Esophagus muscularis mucosa (tissue), 4 donors: ENCODE measurements at regions not wholly inside any gene's neighbourhood (a gene's known extent, or its start where the extent isn't known, plus 50 kb on each side); places are given as distances from the start of the nearest gene placed in this dataset.
A peak's percentile ranks its signal among the peaks of the same experiment; 100 is the strongest.

Source experiments
- DNase-seq: peaks from one replicate; pipeline ENCODE4 v3.0.0-alpha.2; 2017; ENCODE audit errors: extremely low spot score
- H3K27ac ChIP-seq, 4 donors: fragments of 200-600 bp; sonication (generic); replicated peaks in 1 of 4; 1 replicate in 3 of 4; 2 replicates in 1 of 4; pipeline ENCODE4 v1.5.1; 2016 to 2019; ENCODE audit warnings: mild to moderate bottlenecking in 1 of 4
- H3K27me3 ChIP-seq, 4 donors: fragments of 200-600 bp; sonication (generic); one replicate each; pipeline versions ENCODE4 v1.5.1 to v1.6.0; 2016 to 2019
- H3K36me3 ChIP-seq, 4 donors: fragments of 200-600 bp; sonication (generic); one replicate each; pipeline ENCODE4 v1.5.1; 2016 to 2019
- H3K4me1 ChIP-seq, 4 donors: fragments of 200-600 bp; sonication (generic); one replicate each; pipeline ENCODE4 v1.5.1; 2016 to 2019
- H3K4me3 ChIP-seq, 4 donors: fragments of 200-600 bp; sonication (generic); 1 replicate in 2 of 4; 2 replicates in 2 of 4; pipeline ENCODE4 v1.5.1; 2016 to 2019; ENCODE audit warnings: mild to moderate bottlenecking in 4 of 4, moderate library complexity in 1 of 4
- H3K9me3 ChIP-seq, 4 donors: fragments of 200-600 bp; sonication (generic); 1 replicate in 3 of 4; 2 replicates in 1 of 4; pipeline ENCODE4 v1.5.1; 2016 to 2019
- EP300 ChIP-seq: sonication (generic); formaldehyde crosslinking; IDR thresholded peaks from one replicate; pipeline ENCODE4 v1.6.1; 2017; ENCODE audit warnings: antibody characterized with exemption
- POLR2A ChIP-seq: fragments of 450-650 bp; IDR thresholded peaks from one replicate; pipeline ENCODE4 v1.6.1; 2017; ENCODE audit warnings: antibody characterized with exemption, moderate library complexity, mild to moderate bottlenecking, low read depth
- POLR2AphosphoS5 ChIP-seq, 2 donors: sonication (generic); formaldehyde crosslinking; IDR thresholded peaks; one replicate each; pipeline ENCODE4 v1.6.1; 2017; ENCODE audit warnings: antibody characterized with exemption in 2 of 2
- WGBS: methylation state at CpG from one replicate; pipeline ENCODE4 v1.1.5; 2018; 5-methylcytosine and 5-hydroxymethylcytosine counted together
- intact Hi-C: fragments of 100-400 bp; cut with DNase I; formaldehyde crosslinking; loops from one replicate; pipeline ENCODE4 v1.15.1; 2023
- TF ChIP-seq, protein P1 (sequence below), 3 experiments: fragments of 200-600 bp in 2 of 3; fragments of 450-650 bp in 1 of 3; sonication (generic) in 2 of 3; IDR thresholded peaks; one replicate each; pipeline ENCODE4 v1.5.1; 2017 to 2019; ENCODE audit warnings: antibody characterized with exemption in 3 of 3, mild to moderate bottlenecking in 2 of 3, moderate library complexity in 1 of 3

DNA sequence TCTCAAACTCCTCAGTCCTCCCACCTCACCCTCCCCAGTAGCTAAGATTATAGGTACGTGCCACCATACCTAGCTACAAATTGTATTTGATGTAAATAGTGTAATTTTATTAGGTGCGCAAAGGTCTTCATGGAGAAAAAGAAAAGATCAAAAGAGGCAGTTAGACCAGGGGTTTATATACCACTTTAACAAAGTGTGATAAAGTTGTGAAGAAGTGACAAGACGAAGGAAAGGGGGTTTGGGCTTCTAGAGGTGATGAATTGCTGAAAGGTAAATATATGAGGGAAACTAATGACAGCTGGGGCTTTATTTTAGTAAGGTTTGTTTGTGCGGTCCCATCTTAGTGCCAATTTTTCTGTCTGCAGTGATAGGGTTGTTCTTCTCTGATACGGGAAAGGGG is 105.3 kb downstream of the CD24 start:
- H3K36me3 ChIP-seq, result no peaks in the 10 kb centered on the region
- 86% methylated on average over 5 of the region's 5 CpGs for WGBS
- H3K9me3 ChIP-seq, result no peaks in the 10 kb centered on the region
- H3K4me1 ChIP-seq, result no peaks in the 10 kb centered on the region
- intact Hi-C loops, result no loop called here
- no peak overlapping the region for H3K27ac ChIP-seq
- no peak overlapping the region for H3K4me3 ChIP-seq
- no peaks in the 10 kb centered on the region for H3K27me3 ChIP-seq
- TF ChIP-seq POLR2AphosphoS5 (IDR thresholded peaks at IDR 0.05), result no peak
- TF ChIP-seq EP300, result no peak
- TF ChIP-seq, protein P1, sequence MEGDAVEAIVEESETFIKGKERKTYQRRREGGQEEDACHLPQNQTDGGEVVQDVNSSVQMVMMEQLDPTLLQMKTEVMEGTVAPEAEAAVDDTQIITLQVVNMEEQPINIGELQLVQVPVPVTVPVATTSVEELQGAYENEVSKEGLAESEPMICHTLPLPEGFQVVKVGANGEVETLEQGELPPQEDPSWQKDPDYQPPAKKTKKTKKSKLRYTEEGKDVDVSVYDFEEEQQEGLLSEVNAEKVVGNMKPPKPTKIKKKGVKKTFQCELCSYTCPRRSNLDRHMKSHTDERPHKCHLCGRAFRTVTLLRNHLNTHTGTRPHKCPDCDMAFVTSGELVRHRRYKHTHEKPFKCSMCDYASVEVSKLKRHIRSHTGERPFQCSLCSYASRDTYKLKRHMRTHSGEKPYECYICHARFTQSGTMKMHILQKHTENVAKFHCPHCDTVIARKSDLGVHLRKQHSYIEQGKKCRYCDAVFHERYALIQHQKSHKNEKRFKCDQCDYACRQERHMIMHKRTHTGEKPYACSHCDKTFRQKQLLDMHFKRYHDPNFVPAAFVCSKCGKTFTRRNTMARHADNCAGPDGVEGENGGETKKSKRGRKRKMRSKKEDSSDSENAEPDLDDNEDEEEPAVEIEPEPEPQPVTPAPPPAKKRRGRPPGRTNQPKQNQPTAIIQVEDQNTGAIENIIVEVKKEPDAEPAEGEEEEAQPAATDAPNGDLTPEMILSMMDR (IDR thresholded peaks at IDR 0.05), result no peak
- no peak for DNase-seq

DNA sequence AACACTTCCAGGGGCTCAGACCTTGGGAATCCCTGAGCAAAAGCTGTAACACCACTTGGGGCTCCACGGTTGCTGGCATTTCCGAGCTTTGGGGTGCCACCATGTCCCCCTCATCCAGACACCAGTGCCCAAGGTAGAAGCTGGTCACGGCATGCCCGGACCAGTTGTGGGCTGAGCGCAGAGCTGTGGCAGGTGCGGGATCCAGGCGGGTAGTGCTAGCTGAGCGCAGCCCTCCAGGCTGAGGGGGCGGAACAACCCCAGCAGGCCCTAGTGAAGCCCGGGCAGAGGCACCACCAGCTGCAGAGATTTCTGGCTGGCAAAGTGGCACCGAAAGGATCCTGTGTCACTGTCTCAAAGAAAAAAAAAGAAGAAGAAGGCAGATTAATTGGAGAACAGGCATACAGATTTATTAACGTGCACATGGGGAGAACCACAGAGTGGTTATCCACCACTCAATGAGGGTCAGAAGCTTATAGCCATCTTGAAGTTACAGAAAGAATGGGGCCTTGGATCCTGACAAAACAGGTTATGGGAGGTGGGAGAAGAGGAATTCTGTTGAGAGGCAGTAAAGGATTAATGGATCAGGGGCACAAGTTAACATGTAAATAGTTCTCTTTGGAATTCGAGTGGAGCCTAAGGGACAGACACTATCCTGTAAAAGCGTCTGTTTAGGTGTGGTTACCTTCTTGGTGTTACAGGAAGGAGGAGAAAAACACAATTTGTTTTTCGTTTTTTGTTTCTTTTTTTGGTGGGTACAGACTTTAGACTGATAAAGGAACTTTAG is 107.5 kb downstream of the CD24 start:
- 87% methylated on average over 15 of the region's 15 CpGs for WGBS
- TF ChIP-seq, protein P1 (IDR thresholded peaks at IDR 0.05), result no peak
- TF ChIP-seq POLR2A, result no peak
- no peak for TF ChIP-seq EP300
- TF ChIP-seq POLR2AphosphoS5 (IDR thresholded peaks at IDR 0.05), result no peak
- no peaks in the 10 kb centered on the region for H3K9me3 ChIP-seq
- no peaks in the 10 kb centered on the region for H3K4me1 ChIP-seq
- H3K27ac ChIP-seq, result no peak overlapping the region
- no peak for DNase-seq
- H3K27me3 ChIP-seq, result no peaks in the 10 kb centered on the region
- no peak overlapping the region for H3K4me3 ChIP-seq
- intact Hi-C loops, result no loop called here
- H3K36me3 ChIP-seq, result no peaks in the 10 kb centered on the region

DNA sequence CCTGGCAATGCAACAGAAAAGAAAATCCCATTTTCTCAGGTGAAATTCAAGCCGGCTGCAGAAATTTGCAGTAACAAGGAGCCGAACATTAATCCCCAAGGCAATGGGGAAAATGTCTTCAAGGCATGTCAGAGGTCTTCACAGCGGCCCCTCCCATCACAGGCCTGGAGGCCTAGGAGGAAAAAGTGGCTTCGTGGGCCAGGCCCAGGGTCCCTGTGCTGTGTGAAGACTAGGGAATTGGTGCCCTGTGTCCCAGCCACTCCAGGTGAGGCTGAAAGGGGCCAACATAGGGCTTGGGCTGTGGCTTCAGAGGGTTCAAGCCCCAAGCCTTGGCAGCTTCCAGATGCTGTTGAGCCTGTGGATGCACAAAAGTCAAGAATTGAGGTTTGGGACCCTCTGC is 111.7 kb downstream of the CD24 start:
- no peak overlapping the region for H3K27ac ChIP-seq
- DNase-seq, result no peak
- H3K4me3 ChIP-seq, result no peak overlapping the region
- H3K9me3 ChIP-seq, result no peaks in the 10 kb centered on the region
- H3K36me3 ChIP-seq, result no peaks in the 10 kb centered on the region
- no peaks in the 10 kb centered on the region for H3K4me1 ChIP-seq
- WGBS, result 89% methylated on average over 4 of the region's 4 CpGs
- TF ChIP-seq, protein P1 (IDR thresholded peaks at IDR 0.05), result no peak
- no peak for TF ChIP-seq POLR2A
- TF ChIP-seq EP300, result no peak
- no peak for TF ChIP-seq POLR2AphosphoS5 (IDR thresholded peaks at IDR 0.05)
- intact Hi-C loops, result no loop called here
- no peaks in the 10 kb centered on the region for H3K27me3 ChIP-seq

DNA sequence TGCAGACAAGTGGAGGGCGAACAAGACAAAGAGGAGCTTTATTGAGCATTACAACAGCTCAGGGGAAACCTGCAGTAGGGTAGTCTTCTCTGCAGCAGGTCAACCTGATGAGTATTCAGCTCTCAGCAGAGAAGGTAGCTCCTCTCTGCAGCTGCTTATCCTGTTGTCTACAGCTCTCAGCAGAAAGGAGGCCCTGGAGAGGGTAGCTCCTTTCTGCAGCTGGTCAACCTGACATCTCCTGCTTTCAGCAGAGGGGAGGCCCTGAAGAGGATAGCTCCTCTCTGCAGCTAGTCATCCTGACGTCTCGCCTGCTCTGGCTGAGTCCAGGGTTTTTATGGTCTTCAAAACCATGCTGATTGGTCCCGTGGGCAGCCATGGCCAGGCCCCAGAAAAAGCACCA is 113.6 kb downstream of the CD24 start:
- Histone ChIP-seq H3K9me3 (no peaks in the 10 kb centered on the region), H3K27me3 (no peaks in the 10 kb centered on the region), H3K36me3 (no peaks in the 10 kb centered on the region), H3K4me1 (no peaks in the 10 kb centered on the region), H3K27ac (no peak overlapping the region), H3K4me3 (no peak overlapping the region)
- WGBS, result 92% methylated on average over 4 of the region's 4 CpGs
- no peak for DNase-seq
- TF ChIP-seq, protein P1 (IDR thresholded peaks at IDR 0.05), result no peak
- TF ChIP-seq EP300, result no peak
- no peak for TF ChIP-seq POLR2A
- no peak for TF ChIP-seq POLR2AphosphoS5 (IDR thresholded peaks at IDR 0.05)
- intact Hi-C loops, result no loop called here

DNA sequence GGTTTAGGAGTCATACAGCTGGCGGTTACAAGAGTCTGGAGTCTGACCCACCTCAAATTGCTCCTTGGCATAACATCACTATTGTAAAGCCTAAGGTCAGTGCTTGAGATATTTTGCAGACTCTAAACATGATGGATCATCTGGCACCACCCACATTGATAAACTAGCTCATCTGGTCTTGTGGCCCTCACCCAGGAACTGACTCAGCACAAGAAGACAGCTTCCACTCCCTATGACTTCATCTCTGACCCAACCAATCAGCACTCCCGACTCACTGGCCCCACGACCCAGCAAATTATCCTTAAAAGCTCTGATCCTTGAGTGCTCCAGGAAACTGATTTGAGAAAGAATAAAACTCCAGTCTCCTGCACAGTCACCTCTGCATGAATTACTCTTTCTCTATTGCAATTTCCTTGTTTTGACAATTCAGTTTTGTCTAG is 115.9 kb downstream of the CD24 start:
- WGBS, result 43% methylated on average over 3 of the region's 3 CpGs
- no peak for TF ChIP-seq POLR2AphosphoS5 (IDR thresholded peaks at IDR 0.05)
- Histone ChIP-seq H3K4me1 (no peaks in the 10 kb centered on the region), H3K27ac (no peak overlapping the region), H3K27me3 (no peaks in the 10 kb centered on the region), H3K9me3 (no peaks in the 10 kb centered on the region), H3K36me3 (no peaks in the 10 kb centered on the region), H3K4me3 (no peak overlapping the region)
- intact Hi-C loops, result no loop called here
- DNase-seq, result peak; percentile 90
